ENCODE measurements at regions not wholly inside any gene's neighbourhood (a gene's known extent, or its start where the extent isn't known, plus 50 kb on each side); places are given as distances from the start of the nearest gene placed in this dataset.
A peak's percentile ranks its signal among the peaks of the same experiment; 100 is the strongest.

- TF ChIP-seq CTCF (IDR thresholded peaks at IDR 0.05): no peak
- no peaks in the 10 kb centered on the region for H3K27me3 ChIP-seq
- H3K9me3 ChIP-seq: no peaks in the 10 kb centered on the region
- peak overlapping the region; percentile 54 to 94 (median 79) for H3K27ac ChIP-seq
- H3K4me3 ChIP-seq: peak overlapping the region; percentile 42 to 68 (median 54)
- no peak for DNase-seq
- no peaks in the 10 kb centered on the region for H3K36me3 ChIP-seq
- peaks cover 0 to 6% (median 0%) of the 10 kb centered on the region in 4 donors for H3K4me1 ChIP-seq
Measured at GRCh38 chr6:26252077-26252472, 112.9 kb upstream of the BTN3A2 start.

GRCh38 chr6:26254724-26255123, 110.3 kb upstream of the BTN3A2 start:
- no peak for TF ChIP-seq POLR2A (IDR thresholded peaks at IDR 0.05)
- TF ChIP-seq CTCF (IDR thresholded peaks at IDR 0.05): no peak
- peak overlapping the region in 1 of 4 donors; percentile 56 for H3K4me3 ChIP-seq
- peaks cover 0 to 6% (median 0%) of the 10 kb centered on the region in 4 donors for H3K4me1 ChIP-seq
- no peaks in the 10 kb centered on the region for H3K36me3 ChIP-seq
- H3K9me3 ChIP-seq: no peaks in the 10 kb centered on the region
- H3K27ac ChIP-seq: peak overlapping the region in 1 of 4 donors; percentile 1
- H3K27me3 ChIP-seq: no peaks in the 10 kb centered on the region
- no peak for DNase-seq

GRCh38 chr6:26257272-26257671, 107.7 kb upstream of the BTN3A2 start:
- peaks cover 0 to 19% (median 0%) of the 10 kb centered on the region in 4 donors for H3K4me1 ChIP-seq
- peak overlapping the region in 2 of 4 donors; percentile 46 to 52 for H3K4me3 ChIP-seq
- H3K27ac ChIP-seq: peak overlapping the region in 3 of 4 donors; percentile 12 to 84 (median 72)
- peak in 2 of 3 donors; percentile 85 to 86 for DNase-seq
- TF ChIP-seq POLR2A (IDR thresholded peaks at IDR 0.05) (peak; percentile 84 to 89), CTCF (IDR thresholded peaks at IDR 0.05) (peak in 1 of 6 experiments; percentile 4)
- no peaks in the 10 kb centered on the region for H3K9me3 ChIP-seq
- H3K36me3 ChIP-seq: no peaks in the 10 kb centered on the region
- no peaks in the 10 kb centered on the region for H3K27me3 ChIP-seq

- DNase-seq: no peak
- no peaks in the 10 kb centered on the region for H3K36me3 ChIP-seq
- no peaks in the 10 kb centered on the region for H3K9me3 ChIP-seq
- TF ChIP-seq CTCF (IDR thresholded peaks at IDR 0.05) (peak in 4 of 6 experiments; percentile 9 to 52 (median 46)), POLR2A (IDR thresholded peaks at IDR 0.05) (no peak)
- H3K27me3 ChIP-seq: no peaks in the 10 kb centered on the region
- H3K4me1 ChIP-seq: peaks cover 0 to 19% (median 0%) of the 10 kb centered on the region in 4 donors
- H3K27ac ChIP-seq: peak overlapping the region in 2 of 4 donors; percentile 55 to 84
- peak overlapping the region in 2 of 4 donors; percentile 46 to 52 for H3K4me3 ChIP-seq
Measured at GRCh38 chr6:26258212-26258977, 106.6 kb upstream of the BTN3A2 start.

- no peaks in the 10 kb centered on the region for H3K9me3 ChIP-seq
- H3K27me3 ChIP-seq: no peaks in the 10 kb centered on the region
- peak overlapping the region in 2 of 4 donors; percentile 46 to 52 for H3K4me3 ChIP-seq
- H3K27ac ChIP-seq: peak overlapping the region in 3 of 4 donors; percentile 30 to 84 (median 67)
- no peaks in the 10 kb centered on the region for H3K36me3 ChIP-seq
- DNase-seq: peak in 2 of 3 donors; percentile 57 to 60
- H3K4me1 ChIP-seq: peaks cover 0 to 16% (median 0%) of the 10 kb centered on the region in 4 donors
- TF ChIP-seq POLR2A (IDR thresholded peaks at IDR 0.05): no peak
- no peak for TF ChIP-seq CTCF (IDR thresholded peaks at IDR 0.05)
Measured at GRCh38 chr6:26260110-26260637, 104.8 kb upstream of the BTN3A2 start.
